ENCODE measurements at regions not wholly inside any gene's neighbourhood (a gene's known extent, or its start where the extent isn't known, plus 50 kb on each side); places are given as distances from the start of the nearest gene placed in this dataset.

- no peak for DNase-seq (ENCODE audit: low spot score)
- in situ Hi-C loops (cut with HindIII; ENCODE audit: low sequenced_read_pairs), result no loop called here
These were observed 240.8 kb upstream of the PIK3C3 start for GRCh38 chr18:41713969-41714825.

- in situ Hi-C loops (cut with HindIII; ENCODE audit: low sequenced_read_pairs), result no loop called here
- DNase-seq (ENCODE audit: low spot score), result no peak
These were observed 248.7 kb upstream of the PIK3C3 start for GRCh38 chr18:41706301-41706700.

- no peak for DNase-seq (ENCODE audit: low spot score)
- in situ Hi-C loops (cut with HindIII; ENCODE audit: low sequenced_read_pairs), result no loop called here
These were observed 251.1 kb upstream of the PIK3C3 start for GRCh38 chr18:41703744-41704530.

GRCh38 chr18:41700416-41700815 is 254.6 kb upstream of the PIK3C3 start:
- in situ Hi-C loops (cut with HindIII; ENCODE audit: low sequenced_read_pairs), result no loop called here
- no peak for DNase-seq (ENCODE audit: low spot score)

- DNase-seq (ENCODE audit: low spot score), result no peak
These were observed 259.6 kb upstream of the PIK3C3 start for GRCh38 chr18:41695441-41695840.

GRCh38 chr18:41693008-41693407 is 262.0 kb upstream of the PIK3C3 start:
- in situ Hi-C loops (cut with HindIII; ENCODE audit: low sequenced_read_pairs), result no loop called here
- no peak for DNase-seq (ENCODE audit: low spot score)

More at GRCh38 chr18:41695441-41695840, 259.6 kb upstream of the PIK3C3 start:
- in situ Hi-C loops (cut with HindIII; ENCODE audit: low sequenced_read_pairs), result no loop called here

GRCh38 chr18:41690332-41691127 is 264.5 kb upstream of the PIK3C3 start:
- DNase-seq (ENCODE audit: low spot score), result no peak
- in situ Hi-C loops (cut with HindIII; ENCODE audit: low sequenced_read_pairs), result no loop called here

GRCh38 chr18:41687138-41687537 is 267.9 kb upstream of the PIK3C3 start:
- DNase-seq (ENCODE audit: low spot score), result no peak
- in situ Hi-C loops (cut with HindIII; ENCODE audit: low sequenced_read_pairs), result no loop called here

- DNase-seq (ENCODE audit: low spot score), result no peak
- in situ Hi-C loops (cut with HindIII; ENCODE audit: low sequenced_read_pairs), result no loop called here
These were observed 273.7 kb upstream of the PIK3C3 start for GRCh38 chr18:41681138-41681880.

GRCh38 chr18:41674506-41674905 is 280.5 kb upstream of the PIK3C3 start:
- in situ Hi-C loops (cut with HindIII; ENCODE audit: low sequenced_read_pairs), result no loop called here

GRCh38 chr18:41666231-41666630 is 288.8 kb upstream of the PIK3C3 start:
- in situ Hi-C loops (cut with HindIII; ENCODE audit: low sequenced_read_pairs), result no loop called here
- DNase-seq (ENCODE audit: low spot score), result no peak

More at GRCh38 chr18:41674506-41674905, 280.5 kb upstream of the PIK3C3 start:
- DNase-seq (ENCODE audit: low spot score), result no peak

GRCh38 chr18:41665210-41665609 is 289.8 kb upstream of the PIK3C3 start:
- DNase-seq (ENCODE audit: low spot score), result no peak
- in situ Hi-C loops (cut with HindIII; ENCODE audit: low sequenced_read_pairs), result no loop called here

- DNase-seq (ENCODE audit: low spot score), result no peak
- in situ Hi-C loops (cut with HindIII; ENCODE audit: low sequenced_read_pairs), result no loop called here
These were observed 294.4 kb upstream of the PIK3C3 start for GRCh38 chr18:41660654-41661053.

- no peak for DNase-seq (ENCODE audit: low spot score)
- in situ Hi-C loops (cut with HindIII; ENCODE audit: low sequenced_read_pairs), result no loop called here
These were observed 295.4 kb upstream of the PIK3C3 start for GRCh38 chr18:41659438-41660130.

- DNase-seq (ENCODE audit: low spot score), result no peak
- in situ Hi-C loops (cut with HindIII; ENCODE audit: low sequenced_read_pairs), result no loop called here
These were observed 297.8 kb upstream of the PIK3C3 start for GRCh38 chr18:41657189-41657588.

GRCh38 chr18:41655074-41655473 is 300.0 kb upstream of the PIK3C3 start:
- in situ Hi-C loops (cut with HindIII; ENCODE audit: low sequenced_read_pairs), result no loop called here

GRCh38 chr18:41647914-41648313 is 307.1 kb upstream of the PIK3C3 start:
- no peak for DNase-seq (ENCODE audit: low spot score)
- in situ Hi-C loops (cut with HindIII; ENCODE audit: low sequenced_read_pairs), result no loop called here

More at GRCh38 chr18:41655074-41655473, 300.0 kb upstream of the PIK3C3 start:
- no peak for DNase-seq (ENCODE audit: low spot score)

- in situ Hi-C loops (cut with HindIII; ENCODE audit: low sequenced_read_pairs), result no loop called here
These were observed 308.0 kb upstream of the PIK3C3 start for GRCh38 chr18:41646915-41647620.

More at GRCh38 chr18:41646915-41647620, 308.0 kb upstream of the PIK3C3 start:
- no peak for DNase-seq (ENCODE audit: low spot score)

All from G401 (cell line).